Liver (tissue), 3 donors: ENCODE measurements at regions not wholly inside any gene's neighbourhood (a gene's known extent, or its start where the extent isn't known, plus 50 kb on each side); places are given as distances from the start of the nearest gene placed in this dataset.

ENCODE experiments used
- CTCF ChIP-seq: fragments of 150-350 bp; IDR thresholded peaks from 2 replicates; pipeline ENCODE4 v1.5.1; 2017; ENCODE audit warnings: improper control_type of control experiment, low read depth, low read length; ENCODE audit not compliant: missing input control
- FOXA1 ChIP-seq: IDR thresholded peaks from 2 replicates; pipeline ENCODE4 v1.6.1; 2016; ENCODE audit warnings: antibody characterized with exemption
- GABPA ChIP-seq, 2 donors: IDR thresholded peaks in 1 of 2; conservative IDR thresholded peaks in 1 of 2; 2 replicates each; pipeline ENCODE4 v1.6.1; 2016; ENCODE audit warnings: antibody characterized with exemption in 2 of 2, mild to moderate bottlenecking in 1 of 2, moderate library complexity in 1 of 2
- RAD21 ChIP-seq, 2 donors: IDR thresholded peaks; 2 replicates each; pipeline ENCODE4 v1.6.1; 2016; ENCODE audit warnings: antibody characterized with exemption in 2 of 2, mild to moderate bottlenecking in 2 of 2
- TAF1 ChIP-seq: conservative IDR thresholded peaks from 2 replicates; pipeline ENCODE4 v1.6.1; 2016; ENCODE audit warnings: antibody characterized with exemption, mild to moderate bottlenecking
- donor health status: healthy.
- donor health status: healthy.

GRCh38 chr9:119071636-119072035 lies 297.6 kb downstream of the BRINP1 start:
- TF ChIP-seq CTCF: no peak
- TF ChIP-seq GABPA (IDR thresholded peaks at IDR 0.05 in 1 of 2, conservative IDR thresholded peaks at IDR 0.05 in 1 of 2): no peak
- no peak for TF ChIP-seq TAF1
- TF ChIP-seq RAD21 (IDR thresholded peaks at IDR 0.05): no peak
- TF ChIP-seq FOXA1: no peak
